ENCODE measurements at regions not wholly inside any gene's neighbourhood (a gene's known extent, or its start where the extent isn't known, plus 50 kb on each side); places are given as distances from the start of the nearest gene placed in this dataset.

- 52 to 66% (median 58%) methylated on average over 7 of the region's 7 CpGs for WGBS, 5 donors
- H3K4me1 ChIP-seq, result no peaks in the 10 kb centered on the region
- H3K27me3 ChIP-seq (replicated peaks in 1 of 7), result no peaks in the 10 kb centered on the region
- TF ChIP-seq CTCF (IDR thresholded peaks at IDR 0.05 in 8 of 11, conservative IDR thresholded peaks at IDR 0.05 in 3 of 11), result no peak
- no peak for DNase-seq
- no peak overlapping the region for H3K27ac ChIP-seq
- no peaks in the 10 kb centered on the region for H3K9me3 ChIP-seq
- intact Hi-C loops (cut with DNase I; ENCODE audit: low total_unique reads), result no loop called here
- no peak overlapping the region for H3K4me3 ChIP-seq
- H3K36me3 ChIP-seq, result no peaks in the 10 kb centered on the region
Observed at GRCh38 chr20:6715401-6715941, 52.0 kb upstream of the BMP2 start.

- Histone ChIP-seq H3K27ac (no peak overlapping the region), H3K4me3 (no peak overlapping the region), H3K36me3 (no peaks in the 10 kb centered on the region), H3K27me3 (replicated peaks in 1 of 7) (no peaks in the 10 kb centered on the region), H3K9me3 (no peaks in the 10 kb centered on the region), H3K4me1 (no peaks in the 10 kb centered on the region)
- TF ChIP-seq CTCF (IDR thresholded peaks at IDR 0.05 in 8 of 11, conservative IDR thresholded peaks at IDR 0.05 in 3 of 11), result no peak
- TF ChIP-seq POLR2AphosphoS5 (IDR thresholded peaks at IDR 0.05), result no peak
- TF ChIP-seq POLR2A (IDR thresholded peaks at IDR 0.05), result no peak
- WGBS, 5 donors, result 73 to 85% (median 82%) methylated on average over 5 of the region's 5 CpGs
- DNase-seq, result no peak
- intact Hi-C loops (cut with DNase I; ENCODE audit: low total_unique reads), result no loop called here
Observed at GRCh38 chr20:6714279-6714711, 53.2 kb upstream of the BMP2 start.

GRCh38 chr20:6711951-6712649 lies 55.4 kb upstream of the BMP2 start:
- no peaks in the 10 kb centered on the region for H3K9me3 ChIP-seq
- TF ChIP-seq POLR2AphosphoS5 (IDR thresholded peaks at IDR 0.05), result no peak
- no peak for TF ChIP-seq CTCF (IDR thresholded peaks at IDR 0.05 in 8 of 11, conservative IDR thresholded peaks at IDR 0.05 in 3 of 11)
- TF ChIP-seq POLR2A (IDR thresholded peaks at IDR 0.05), result no peak
- DNase-seq, result no peak
- no peaks in the 10 kb centered on the region for H3K27me3 ChIP-seq (replicated peaks in 1 of 7)
- intact Hi-C loops (cut with DNase I; ENCODE audit: low total_unique reads), result no loop called here
- H3K4me1 ChIP-seq, result no peaks in the 10 kb centered on the region
- 70 to 87% (median 77%) methylated on average over 12 of the region's 12 CpGs for WGBS, 5 donors
- no peaks in the 10 kb centered on the region for H3K36me3 ChIP-seq
- no peak overlapping the region for H3K4me3 ChIP-seq
- peak overlapping the region in 1 of 8 donors; percentile 13 for H3K27ac ChIP-seq

GRCh38 chr20:6709910-6710595 lies 57.4 kb upstream of the BMP2 start:
- H3K27ac ChIP-seq, result no peak overlapping the region
- TF ChIP-seq CTCF (IDR thresholded peaks at IDR 0.05 in 8 of 11, conservative IDR thresholded peaks at IDR 0.05 in 3 of 11) (no peak), POLR2A (IDR thresholded peaks at IDR 0.05) (no peak)
- WGBS, 5 donors, result 67 to 85% (median 75%) methylated on average over 4 of the region's 4 CpGs
- H3K4me3 ChIP-seq, result no peak overlapping the region
- intact Hi-C loops (cut with DNase I; ENCODE audit: low total_unique reads), result no loop called here
- DNase-seq, result no peak
- no peaks in the 10 kb centered on the region for H3K36me3 ChIP-seq
- H3K27me3 ChIP-seq (replicated peaks in 1 of 7), result no peaks in the 10 kb centered on the region
- H3K4me1 ChIP-seq, result peaks cover 0 to 4% (median 0%) of the 10 kb centered on the region in 6 donors
- H3K9me3 ChIP-seq, result no peaks in the 10 kb centered on the region

Measured in spleen (tissue), 11 donors.